ENCODE measurements at regions not wholly inside any gene's neighbourhood (a gene's known extent, or its start where the extent isn't known, plus 50 kb on each side); places are given as distances from the start of the nearest gene placed in this dataset.
A peak's percentile ranks its signal among the peaks of the same experiment; 100 is the strongest.

- Histone ChIP-seq H3K36me3 (replicated peaks in 1 of 2) (no peaks in the 10 kb centered on the region), H3K27ac (no peak overlapping the region), H3K27me3 (peaks cover 5% of the 10 kb centered on the region), H3K4me1 (replicated peaks in 1 of 2) (no peaks in the 10 kb centered on the region), H3K4me3 (no peak overlapping the region), H3K9me3 (replicated peaks in 1 of 3) (no peaks in the 10 kb centered on the region)
- 80 to 92% (median 87%) methylated on average over 6 of the region's 6 CpGs for WGBS, 4 donors
- TF ChIP-seq POLR2A (IDR thresholded peaks at IDR 0.05): no peak
- no peak for TF ChIP-seq CTCF (IDR thresholded peaks at IDR 0.05)
- DNase-seq: no peak
- intact Hi-C loops (cut with DNase I): no loop called here
Measured at GRCh38 chr21:35338881-35339632, 290.0 kb upstream of the RUNX1 start.

GRCh38 chr21:35338281-35338680 lies 289.2 kb upstream of the RUNX1 start:
- Histone ChIP-seq H3K27me3 (peaks cover 5% of the 10 kb centered on the region), H3K27ac (no peak overlapping the region), H3K9me3 (replicated peaks in 1 of 3) (no peaks in the 10 kb centered on the region), H3K36me3 (replicated peaks in 1 of 2) (no peaks in the 10 kb centered on the region), H3K4me3 (no peak overlapping the region), H3K4me1 (replicated peaks in 1 of 2) (no peaks in the 10 kb centered on the region)
- no peak for TF ChIP-seq CTCF (IDR thresholded peaks at IDR 0.05)
- no peak for TF ChIP-seq POLR2A (IDR thresholded peaks at IDR 0.05)
- intact Hi-C loops (cut with DNase I): no loop called here
- no peak for DNase-seq
- WGBS, 4 donors: 72 to 83% (median 79%) methylated on average over 1 of the region's 1 CpG

- Histone ChIP-seq H3K27ac (no peak overlapping the region), H3K4me3 (no peak overlapping the region), H3K4me1 (replicated peaks in 1 of 2) (no peaks in the 10 kb centered on the region), H3K9me3 (replicated peaks in 1 of 3) (no peaks in the 10 kb centered on the region), H3K27me3 (peaks cover 5% of the 10 kb centered on the region), H3K36me3 (replicated peaks in 1 of 2) (no peaks in the 10 kb centered on the region)
- WGBS, 4 donors: 92 to 97% (median 95%) methylated on average over 7 of the region's 7 CpGs
- TF ChIP-seq CTCF (IDR thresholded peaks at IDR 0.05) (no peak), POLR2A (IDR thresholded peaks at IDR 0.05) (no peak)
- no peak for DNase-seq
- intact Hi-C loops (cut with DNase I): no loop called here
Measured at GRCh38 chr21:35337573-35337972, 288.5 kb upstream of the RUNX1 start.

GRCh38 chr21:35336534-35336933 lies 287.4 kb upstream of the RUNX1 start:
- intact Hi-C loops (cut with DNase I): no loop called here
- Histone ChIP-seq H3K9me3 (replicated peaks in 1 of 3) (no peaks in the 10 kb centered on the region), H3K36me3 (replicated peaks in 1 of 2) (no peaks in the 10 kb centered on the region), H3K27ac (no peak overlapping the region), H3K4me3 (no peak overlapping the region), H3K4me1 (replicated peaks in 1 of 2) (no peaks in the 10 kb centered on the region), H3K27me3 (peaks cover 5% of the 10 kb centered on the region)
- 56 to 70% (median 64%) methylated on average over 2 of the region's 2 CpGs for WGBS, 4 donors
- peak in 2 of 7 donors; percentile 19 to 25 for DNase-seq
- TF ChIP-seq POLR2A (IDR thresholded peaks at IDR 0.05) (no peak), CTCF (IDR thresholded peaks at IDR 0.05) (no peak)

All from adrenal gland (tissue), 9 donors.